ENCODE measurements at regions not wholly inside any gene's neighbourhood (a gene's known extent, or its start where the extent isn't known, plus 50 kb on each side); places are given as distances from the start of the nearest gene placed in this dataset.
"Not testable (repeated sequence)": the region's sequence is repeated elsewhere in the genome, so short reads cannot be mapped to it uniquely, and the experiment has no call there.

DNA sequence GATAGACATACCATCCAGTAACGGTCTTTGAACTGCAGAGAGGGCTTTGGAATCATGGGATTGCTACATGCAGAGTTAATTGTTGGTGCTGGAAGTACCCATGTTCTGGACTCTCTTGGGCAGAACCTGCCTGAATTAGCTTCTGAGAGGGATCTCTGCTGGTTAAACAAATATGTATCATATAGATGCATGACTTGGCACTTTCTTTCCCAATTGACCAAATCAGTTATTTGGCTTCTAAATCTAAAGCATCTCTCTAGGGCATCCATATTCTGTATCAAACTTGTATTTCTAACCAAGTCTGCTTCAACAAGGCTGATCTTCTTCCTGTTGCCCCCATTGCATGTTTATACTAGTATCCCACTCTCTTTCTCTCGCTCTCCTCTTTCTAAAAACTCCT lies 336.7 kb upstream of the CELF4 start:
- DNase-seq: no peak

DNA sequence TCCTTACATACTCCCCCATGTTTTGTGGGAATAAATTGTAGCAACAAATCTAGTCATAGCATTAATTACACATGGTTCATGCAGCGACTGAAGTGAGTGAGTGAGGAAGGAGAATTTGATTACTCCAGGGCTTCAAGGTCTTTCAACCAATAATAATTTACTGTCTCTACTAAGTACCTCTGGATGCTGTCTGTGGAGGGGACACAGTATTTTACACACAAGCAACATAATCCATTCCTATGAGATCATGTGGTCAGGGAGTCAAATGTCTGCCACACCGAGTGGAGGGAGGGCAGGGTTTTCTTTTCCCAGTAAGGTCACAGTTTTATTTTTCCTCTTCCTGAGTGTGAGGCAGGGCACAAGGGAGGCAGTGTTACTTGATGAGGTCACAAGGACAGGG lies 334.7 kb upstream of the CELF4 start:
- no peak for DNase-seq

DNA sequence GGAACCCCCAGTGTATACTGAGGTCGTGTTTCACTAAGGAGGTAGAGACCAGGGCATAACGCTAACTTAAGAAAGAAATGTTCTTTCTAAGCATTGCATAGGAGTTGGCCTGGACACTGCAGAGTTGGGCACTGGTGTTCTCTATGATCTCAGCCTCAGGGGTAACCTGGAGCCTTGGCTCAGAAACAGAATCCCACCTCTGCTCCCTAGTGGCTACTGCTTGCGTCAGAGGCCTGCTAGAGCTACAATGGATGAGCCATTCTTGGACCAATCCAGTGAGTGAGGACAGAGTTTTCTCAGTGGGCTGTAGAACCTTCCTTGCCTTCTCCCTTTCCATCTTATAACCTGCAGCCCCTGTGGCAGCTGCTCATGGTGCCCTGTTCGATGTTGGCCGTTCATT lies 324.4 kb upstream of the CELF4 start:
- no peak for DNase-seq

DNA sequence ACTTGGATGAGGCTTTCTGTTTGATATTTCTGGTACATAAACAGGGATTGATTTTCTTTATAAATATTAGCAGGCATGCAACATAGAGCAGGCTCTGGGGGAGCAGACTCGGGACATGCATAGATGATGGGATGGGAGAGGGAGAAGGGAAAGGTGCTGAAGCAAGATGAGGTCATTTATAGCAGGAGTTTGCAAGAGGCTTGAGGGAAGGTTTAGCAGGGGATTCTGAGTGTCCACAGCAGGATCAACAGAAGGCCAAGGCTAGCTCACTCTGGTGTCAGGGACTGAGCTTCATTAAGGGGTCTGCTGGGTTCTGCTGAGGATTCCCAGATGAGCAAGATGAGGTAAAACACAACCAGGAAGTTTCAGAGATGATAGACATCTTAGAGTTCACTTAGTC lies 309.1 kb upstream of the CELF4 start:
- no peak for DNase-seq

DNA sequence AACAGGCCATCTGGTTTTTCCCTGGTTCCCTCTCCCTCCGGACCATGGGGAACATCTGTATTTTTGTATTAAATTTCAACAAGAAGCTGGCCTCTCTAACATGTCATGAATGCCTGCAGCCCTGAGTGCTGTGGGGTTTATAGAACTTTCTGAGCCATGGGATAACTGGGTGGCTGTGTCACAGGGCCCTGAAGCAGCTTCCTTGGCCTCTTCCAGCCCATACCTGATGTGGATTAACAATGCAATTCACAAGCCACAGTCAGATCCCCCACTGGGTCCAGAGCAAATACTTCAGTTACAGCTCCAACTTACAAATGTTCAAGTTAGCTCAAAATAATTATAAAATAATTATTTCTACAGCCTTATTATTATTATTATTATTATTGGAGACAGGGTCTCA lies 307.8 kb upstream of the CELF4 start:
- no peak for DNase-seq

DNA sequence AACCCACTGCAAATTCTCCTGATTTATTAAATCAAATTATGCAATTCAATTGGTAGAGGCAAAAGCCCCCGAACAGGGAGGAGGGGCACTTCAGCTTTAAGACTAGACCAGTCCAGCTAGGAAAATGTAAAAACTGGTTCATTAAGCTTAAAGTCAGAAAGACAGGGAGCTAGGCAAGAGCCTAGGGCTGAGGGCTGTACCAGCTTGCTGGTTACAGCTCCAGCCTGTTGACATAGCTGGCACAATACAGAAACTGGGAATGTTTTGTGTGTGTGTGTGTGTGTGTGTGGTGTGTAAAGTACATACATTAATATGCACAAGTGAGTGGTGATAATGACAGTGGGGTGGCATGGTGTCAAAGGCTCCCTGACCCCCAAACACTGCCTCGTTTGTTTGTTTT lies 307.0 kb upstream of the CELF4 start:
- no peak for DNase-seq

DNA sequence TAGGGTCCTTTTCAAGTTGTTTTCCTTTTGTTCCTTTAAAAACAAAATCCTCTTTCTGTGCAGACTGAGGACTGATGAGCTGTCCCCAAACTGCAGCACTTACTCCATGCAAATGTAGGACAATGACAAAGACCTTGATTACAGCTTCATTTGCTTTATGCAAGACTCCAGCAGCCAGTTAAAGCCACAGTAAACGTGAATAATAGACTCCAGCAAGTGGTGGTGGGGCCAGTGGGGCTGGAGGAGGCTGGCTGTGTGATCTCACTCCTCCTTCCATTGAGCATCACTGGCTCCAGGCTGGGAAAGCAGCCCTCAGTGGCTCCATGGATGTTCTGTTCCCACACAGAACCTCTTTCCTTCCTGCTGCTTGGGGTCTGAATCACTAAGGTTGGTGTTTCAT lies 306.0 kb upstream of the CELF4 start:
- no peak for DNase-seq

DNA sequence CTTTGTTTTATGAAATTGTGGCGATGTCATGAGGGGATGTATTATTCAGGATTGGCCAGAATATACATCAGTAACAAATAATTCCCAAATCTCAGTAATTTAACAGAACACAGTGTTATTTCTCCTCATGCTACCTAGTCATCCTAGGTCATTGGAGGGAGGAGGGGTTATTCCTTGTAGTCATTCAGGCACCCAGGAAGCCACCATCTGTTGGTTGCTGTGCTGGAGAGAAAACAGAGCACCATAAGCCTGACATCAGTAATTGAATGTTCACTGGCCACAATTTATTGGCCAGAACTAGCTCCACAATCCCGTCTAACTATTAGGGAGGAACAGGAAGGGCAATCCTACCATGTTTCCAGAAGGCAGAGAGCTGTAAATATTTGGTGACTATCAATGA lies 303.5 kb upstream of the CELF4 start:
- DNase-seq: no peak

DNA sequence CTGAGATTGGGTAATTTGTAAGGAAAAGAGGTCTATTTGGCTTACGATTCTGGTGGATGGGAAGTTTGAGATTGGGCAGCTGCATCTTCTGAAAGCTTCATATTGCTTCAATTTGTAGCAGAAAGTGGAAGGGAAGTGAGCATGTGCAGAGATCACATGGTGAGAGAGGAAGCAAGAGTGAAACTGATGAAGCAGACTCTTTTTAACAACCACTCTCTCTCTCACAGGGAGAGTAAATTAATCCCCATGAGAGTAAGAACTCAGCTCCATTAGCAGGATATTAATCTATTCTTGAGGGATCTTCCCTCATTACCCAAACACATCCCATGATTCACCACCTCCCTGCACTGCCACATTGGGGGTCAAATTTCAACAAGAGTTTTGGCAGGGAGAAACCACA lies 298.5 kb upstream of the CELF4 start:
- no peak for DNase-seq

DNA sequence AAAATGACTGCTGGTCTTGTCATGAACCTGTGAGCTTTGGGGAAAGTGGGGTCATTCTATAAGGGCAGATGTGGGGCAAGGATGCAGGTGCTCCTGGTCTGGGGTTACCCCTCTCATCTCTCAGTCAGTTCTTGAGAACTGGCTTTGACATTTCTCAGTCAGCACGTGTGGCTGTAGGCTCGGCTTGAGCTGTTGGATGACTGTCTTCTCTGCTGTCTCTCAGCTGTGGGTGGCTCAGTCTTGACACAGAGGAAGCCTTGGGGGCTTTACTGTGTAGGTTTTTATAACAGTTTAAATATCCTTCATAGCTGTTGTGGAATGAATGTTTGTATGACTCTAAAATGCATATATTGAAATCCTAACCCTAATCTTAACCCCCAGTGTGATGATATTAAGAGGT lies 296.4 kb upstream of the CELF4 start:
- DNase-seq: no peak

DNA sequence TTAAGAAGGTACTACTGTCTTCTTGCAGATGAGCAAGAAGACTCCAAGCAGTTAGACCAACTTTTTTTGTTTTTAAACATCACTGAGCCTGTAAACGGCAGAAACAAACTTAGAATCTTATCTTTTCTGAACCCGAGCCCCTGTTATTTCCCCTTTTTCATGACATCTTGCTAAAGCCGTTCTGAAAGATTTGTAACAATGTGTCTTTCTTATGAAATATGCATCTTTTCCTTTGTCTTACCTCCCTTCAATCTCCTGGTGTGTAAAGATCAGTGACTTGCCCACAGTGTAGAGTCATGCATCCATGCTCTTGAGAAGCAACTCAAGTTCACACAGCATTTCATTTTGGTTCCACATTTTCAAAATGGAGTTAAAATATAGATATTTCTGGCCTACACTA lies 288.8 kb upstream of the CELF4 start:
- DNase-seq: peak; percentile 18

DNA sequence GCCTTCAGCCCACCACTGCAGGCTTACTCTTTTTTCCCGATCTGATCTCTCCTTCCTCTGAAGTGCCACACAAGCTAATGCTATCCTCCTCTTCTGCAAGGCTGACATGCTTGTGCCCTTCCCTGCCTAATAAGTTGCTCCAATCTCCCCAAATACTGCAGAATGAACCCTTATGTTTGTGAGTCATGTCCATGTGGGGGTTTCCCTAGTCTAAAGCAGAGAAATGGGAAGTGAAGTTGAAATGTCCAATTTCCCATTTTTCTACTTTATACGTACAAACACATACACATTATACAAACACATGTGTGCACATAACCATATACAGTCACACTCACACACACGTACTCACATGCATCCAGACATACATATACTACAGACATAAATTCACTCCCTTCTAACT lies 288.1 kb upstream of the CELF4 start:
- DNase-seq: peak; percentile 2

DNA sequence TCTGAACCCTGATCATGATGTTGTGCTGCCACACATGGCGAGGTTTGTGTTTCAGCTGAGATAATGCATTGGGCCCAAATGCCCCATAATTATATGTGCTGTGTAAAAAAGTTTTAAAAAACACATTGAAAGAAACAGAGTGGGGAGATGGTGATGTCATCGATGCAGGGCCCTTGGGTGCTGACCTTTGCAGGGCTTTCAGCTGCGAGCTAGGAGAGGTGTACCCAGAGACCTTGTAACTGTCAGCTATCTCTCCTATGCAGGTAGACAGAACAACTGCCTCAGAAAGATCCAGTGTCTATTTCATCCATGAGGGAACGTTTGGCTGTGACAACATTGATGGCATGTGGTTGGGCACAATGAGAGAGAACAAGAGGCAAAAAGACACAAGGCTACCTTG lies 286.9 kb upstream of the CELF4 start:
- no peak for DNase-seq

DNA sequence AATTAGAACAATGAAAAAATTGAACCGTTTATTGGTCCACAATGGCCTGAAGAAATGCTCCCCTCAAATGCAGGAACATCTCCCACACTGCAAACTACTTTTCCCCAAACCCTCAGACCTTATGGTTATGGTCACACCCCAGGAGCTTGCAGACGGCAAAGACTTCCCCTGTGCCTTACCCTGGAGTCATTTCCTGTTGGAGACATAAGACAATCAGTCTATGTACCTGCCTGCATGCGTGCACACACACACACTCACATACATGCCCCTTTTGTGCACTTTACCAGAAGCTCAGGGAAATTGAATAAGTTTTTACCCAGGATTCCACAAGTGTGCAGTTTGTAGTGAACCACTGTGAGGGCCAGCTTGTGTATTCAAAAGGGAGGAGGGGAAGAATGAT lies 281.9 kb upstream of the CELF4 start:
- DNase-seq: no peak

DNA sequence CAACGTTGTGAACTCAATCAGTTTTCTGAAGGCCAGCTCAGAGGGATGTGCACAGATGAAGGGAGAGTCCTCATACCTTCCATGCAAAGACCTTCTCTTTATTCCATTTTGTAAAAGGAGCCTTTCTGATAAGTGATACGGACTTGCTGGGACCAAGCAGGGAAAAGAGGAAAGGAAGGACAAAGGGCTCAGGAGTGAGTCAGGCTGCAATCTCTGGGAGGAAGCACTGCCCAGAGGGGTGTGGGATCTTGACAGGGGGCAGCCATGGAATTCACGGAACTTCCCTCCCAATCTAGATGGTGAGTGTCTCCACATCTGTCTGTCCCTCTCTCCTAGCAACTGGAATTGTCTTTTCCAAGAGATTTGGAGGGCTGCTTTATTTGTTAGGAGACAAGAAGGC lies 281.4 kb upstream of the CELF4 start:
- DNase-seq: no peak

DNA sequence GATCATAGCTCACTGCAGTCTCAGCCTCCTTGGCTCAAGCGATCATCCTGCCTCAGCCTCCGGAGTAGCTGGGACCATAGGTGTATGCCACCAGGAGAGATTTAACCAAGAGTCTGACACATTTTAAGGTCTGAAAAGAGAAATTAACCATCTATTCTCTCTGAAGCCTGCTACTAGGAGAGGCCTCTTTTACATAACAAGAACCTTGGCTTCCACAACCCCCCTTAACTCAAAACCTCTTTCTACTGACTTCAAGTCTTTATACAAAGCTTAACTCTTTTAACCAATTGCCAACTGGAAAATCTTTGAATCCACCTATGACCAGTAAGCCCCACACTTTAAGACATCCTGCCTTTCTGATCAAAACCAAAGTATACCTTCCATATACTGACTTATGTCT lies 279.9 kb upstream of the CELF4 start:
- DNase-seq: no peak

DNA sequence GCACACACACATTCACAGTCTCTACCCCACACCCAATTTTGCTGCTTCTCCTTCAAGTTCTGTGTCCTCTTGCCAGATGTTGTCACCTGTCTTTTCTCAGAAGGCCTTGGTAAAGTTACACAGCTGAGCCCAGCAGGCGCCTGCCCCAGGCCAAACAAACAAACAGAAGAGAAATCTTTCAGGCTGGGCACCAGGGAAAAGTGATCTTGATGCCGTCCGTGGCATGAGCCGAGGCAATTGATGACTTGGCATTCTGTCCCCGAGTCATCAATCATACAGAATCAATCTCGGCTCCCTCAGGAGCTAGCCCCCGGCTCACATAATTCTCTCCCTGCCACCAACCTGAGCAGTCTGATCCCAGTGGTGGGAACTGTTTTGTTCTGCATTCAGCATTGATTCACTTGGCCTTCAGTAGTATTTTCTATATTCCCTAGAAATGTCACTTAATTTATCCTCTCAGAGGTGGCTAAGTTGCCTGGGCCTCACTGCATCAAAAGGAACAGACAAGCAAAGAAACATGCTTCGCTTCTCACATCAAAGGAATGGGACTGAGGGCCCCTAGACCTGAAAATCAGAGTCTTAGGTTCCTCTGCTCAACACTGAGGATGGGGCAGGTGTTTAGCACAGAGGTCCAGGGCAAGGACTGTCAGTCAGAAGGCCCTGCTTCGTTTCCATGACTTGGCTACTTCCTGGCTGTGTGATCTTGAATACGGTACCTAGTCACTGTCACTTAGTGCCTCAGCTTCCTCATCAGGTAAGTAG lies 278.8 kb upstream of the CELF4 start:
- no peak for DNase-seq

DNA sequence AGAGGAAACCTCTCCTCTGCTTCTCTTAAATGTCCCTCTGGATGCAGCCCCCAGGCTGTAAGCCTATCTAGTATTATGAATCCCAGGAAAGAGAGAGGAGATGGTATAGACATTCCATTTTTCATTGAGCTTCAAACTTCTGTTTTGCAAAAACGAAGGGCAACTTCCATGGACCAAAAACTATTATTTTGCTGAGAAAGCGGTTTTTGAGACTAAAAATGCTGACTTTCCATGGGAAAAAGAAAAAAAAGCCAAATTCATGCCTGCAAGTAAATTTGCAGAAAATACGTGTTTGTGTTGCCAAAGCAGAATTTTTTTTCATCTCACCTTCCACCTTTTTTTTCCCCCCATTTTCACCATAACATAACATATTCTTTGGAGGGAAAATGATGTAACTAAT lies 272.5 kb upstream of the CELF4 start:
- DNase-seq: no peak

DNA sequence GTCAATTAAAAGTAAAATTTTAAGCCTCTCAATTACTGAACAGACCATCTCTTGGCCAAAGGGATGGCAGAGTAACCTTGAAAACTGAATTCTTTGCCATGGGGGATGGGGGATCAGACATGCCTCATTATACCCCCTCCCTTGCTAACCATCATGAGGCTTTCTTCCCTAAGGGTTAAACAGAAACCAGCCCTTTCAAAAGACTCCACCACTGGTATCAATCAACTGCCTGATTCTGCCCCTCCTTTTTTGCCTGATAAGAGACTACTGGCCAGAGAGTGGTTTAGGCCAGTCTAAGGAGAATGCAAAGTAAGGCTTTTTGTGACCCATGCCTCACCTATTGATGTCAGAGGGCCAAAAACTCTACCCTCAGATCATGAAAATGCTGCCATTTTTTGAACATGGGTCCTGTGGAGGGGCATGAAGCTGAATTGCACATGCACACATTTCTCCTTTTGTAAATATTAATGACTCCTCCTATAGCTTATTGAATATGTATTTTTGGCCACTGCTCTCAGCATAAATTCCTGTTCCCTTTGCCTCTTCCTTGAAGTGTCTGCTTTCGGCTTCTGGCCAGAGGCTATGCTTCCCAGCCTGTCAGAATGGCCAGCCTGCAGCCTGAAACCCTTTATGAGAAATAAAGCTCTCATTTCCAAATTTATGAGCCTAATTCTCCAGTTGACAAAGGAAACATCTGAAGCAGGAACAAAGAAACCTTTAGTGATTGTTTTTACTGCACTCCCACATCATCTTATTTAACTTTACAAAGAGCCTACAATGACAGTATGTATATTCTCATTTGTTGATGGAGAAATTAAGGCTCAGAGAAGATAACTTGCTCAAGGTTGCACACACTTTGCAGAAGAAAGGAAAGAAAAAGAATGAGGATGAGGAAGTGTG lies 270.7 kb upstream of the CELF4 start:
- no peak for DNase-seq

DNA sequence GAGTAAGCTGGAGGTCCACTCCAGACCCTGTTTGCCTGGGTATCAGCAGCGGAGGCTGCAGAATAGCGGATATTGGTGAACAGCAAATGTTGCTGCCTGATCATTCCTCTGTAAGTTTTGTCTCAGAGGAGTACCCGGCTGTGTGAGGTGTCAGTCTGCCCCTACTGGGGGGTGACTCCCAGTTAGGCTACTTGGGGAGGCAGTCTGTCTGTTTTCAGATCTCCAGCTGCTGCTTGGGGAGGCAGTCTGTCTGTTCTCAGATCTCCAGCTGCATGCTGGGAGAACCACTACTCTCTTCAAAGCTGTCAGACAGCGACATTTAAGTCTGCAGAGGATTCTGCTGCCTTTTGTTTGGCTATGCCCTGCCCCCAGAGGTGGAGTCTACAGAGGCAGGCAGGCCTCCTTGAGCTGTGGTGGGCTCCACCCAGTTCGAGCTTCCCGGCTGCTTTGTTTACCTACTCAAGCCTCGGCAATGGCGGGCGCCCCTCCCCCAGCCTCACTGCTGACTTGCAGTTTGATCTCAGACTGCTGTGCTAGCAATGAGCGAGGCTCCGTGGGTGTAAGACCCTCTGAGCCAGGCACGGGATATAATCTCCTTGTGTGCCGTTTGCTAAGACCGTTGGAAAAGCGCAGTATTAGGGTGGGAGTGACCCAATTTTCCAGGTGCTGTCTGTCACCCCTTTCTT lies 266.6 kb upstream of the CELF4 start:
- DNase-seq: not testable (repeated sequence)

DNA sequence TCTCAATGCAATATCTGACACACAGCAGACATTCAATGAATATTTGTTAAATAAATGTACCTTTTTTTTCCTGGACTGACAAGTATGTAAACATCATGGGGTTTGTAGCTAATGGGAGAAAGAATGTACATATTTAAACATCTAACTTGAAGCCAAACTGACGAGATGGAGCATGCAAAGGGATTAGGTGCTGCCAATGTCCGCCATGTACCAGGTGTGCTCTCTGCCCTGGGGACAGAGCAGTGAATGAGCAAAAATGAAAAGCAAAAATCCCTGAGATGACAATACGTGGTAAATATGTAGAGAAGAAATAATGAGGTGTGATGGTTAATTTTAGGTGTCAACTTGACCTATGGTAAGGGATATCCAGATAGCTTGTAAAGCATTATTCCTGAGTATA lies 247.4 kb upstream of the CELF4 start:
- no peak for DNase-seq

DNA sequence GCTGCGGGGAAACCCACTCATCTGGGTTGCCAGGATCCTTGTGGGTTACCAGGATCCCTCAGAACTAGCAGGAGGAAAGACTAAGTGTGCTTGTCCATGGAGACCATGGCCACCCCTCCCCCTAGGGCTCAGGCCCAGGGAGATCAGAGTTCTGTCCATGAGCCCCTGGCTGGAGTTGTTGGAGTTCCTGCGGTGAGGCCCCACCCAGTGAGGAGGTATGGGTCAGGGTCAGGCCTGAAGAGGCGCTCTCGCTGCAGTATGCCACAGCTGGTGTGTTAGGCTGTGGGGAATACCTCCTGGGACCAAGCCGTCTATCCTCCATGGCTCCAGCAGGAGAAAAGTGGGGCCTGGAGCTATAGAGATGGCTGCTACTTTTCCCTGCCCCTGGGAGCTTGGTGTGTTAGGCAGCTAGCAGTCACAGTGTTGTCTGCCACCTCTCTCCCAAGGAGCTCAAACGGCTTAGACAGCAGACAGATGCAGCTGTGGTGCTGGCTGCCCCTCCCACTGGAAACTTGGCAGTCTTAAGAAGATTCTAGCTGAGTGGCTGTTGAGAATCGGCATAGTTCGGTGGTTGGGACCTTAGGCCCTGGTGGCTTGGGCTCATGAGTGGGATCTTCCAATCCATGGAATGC lies 240.3 kb upstream of the CELF4 start:
- no peak for DNase-seq

DNA sequence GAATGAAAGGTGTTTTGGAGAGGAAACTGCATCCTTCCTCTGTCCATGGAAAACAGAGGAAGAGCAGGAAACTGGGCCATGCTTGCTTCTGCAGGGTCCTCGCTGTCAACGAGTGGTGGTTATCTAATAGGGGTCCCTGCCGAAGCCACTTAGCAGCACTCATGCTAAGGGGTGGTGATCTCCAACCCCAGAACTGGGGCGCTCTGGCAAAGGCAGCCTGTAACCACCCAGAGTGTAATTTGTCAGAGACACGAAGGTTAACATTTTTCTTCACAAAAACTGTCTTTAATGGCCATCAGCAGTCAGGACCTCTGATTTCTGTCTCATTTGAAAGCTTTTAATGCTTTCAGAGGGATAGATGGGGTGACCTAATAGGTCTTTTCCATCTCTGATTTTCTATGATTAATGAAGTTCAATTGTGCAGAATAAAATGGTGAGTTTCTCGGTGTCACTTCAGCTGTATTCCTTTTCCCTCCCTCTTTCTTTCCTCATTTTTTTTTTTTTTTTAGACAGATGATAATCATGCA lies 231.3 kb upstream of the CELF4 start:
- DNase-seq: no peak

All from hematopoietic multipotent progenitor cell treated with erythropoietin and hydrocortisone succinate and interleukin-3 and kit ligand, for 6 days (in vitro differentiated cells).